Astrocyte of the cerebellum (primary cell): ENCODE measurements at regions not wholly inside any gene's neighbourhood (a gene's known extent, or its start where the extent isn't known, plus 50 kb on each side); places are given as distances from the start of the nearest gene placed in this dataset.
A peak's percentile ranks its signal among the peaks of the same experiment; 100 is the strongest.

Experiments used
- DNase-seq: peaks from one replicate; pipeline ENCODE4 v3.0.0-alpha.2; 2011; ENCODE audit warnings: low read depth
- H3K4me3 ChIP-seq: 2 replicates; pipeline ENCODE4 v1.5.1; 2011; ENCODE audit warnings: mild to moderate bottlenecking, low read depth, low read length, moderate library complexity
- in situ Hi-C: cut with HindIII; loops from 2 replicates; pipeline ENCODE4 v1.10.0; 2017; ENCODE audit warnings: low sequenced_read_pairs
- TF ChIP-seq, protein P1 (sequence below): IDR thresholded peaks from 2 replicates; pipeline ENCODE4 v1.5.1; 2012; ENCODE audit warnings: low read length, low read depth, moderate library complexity, mild to moderate bottlenecking; ENCODE audit errors: missing control alignments

DNA sequence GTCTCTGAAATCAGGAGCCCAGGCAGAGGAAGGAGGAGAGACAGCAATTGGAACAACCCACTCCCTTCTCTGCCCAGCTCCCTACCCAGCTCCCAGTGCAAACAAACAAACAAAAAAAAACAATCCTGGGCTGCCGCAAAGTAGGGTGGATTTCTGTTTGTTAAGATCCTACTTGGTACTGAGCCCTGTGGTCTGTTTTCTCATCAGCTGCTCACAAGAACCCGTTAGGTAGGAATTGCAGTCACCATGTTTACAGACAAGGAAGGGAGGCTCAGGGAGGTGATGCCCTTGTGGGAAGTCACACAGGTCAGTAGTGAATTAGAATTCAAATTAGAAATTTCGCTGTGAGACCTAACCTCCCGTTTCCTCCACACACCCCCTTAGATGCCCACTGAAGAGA is 128.8 kb upstream of the RAD23B start:
- TF ChIP-seq, protein P1, sequence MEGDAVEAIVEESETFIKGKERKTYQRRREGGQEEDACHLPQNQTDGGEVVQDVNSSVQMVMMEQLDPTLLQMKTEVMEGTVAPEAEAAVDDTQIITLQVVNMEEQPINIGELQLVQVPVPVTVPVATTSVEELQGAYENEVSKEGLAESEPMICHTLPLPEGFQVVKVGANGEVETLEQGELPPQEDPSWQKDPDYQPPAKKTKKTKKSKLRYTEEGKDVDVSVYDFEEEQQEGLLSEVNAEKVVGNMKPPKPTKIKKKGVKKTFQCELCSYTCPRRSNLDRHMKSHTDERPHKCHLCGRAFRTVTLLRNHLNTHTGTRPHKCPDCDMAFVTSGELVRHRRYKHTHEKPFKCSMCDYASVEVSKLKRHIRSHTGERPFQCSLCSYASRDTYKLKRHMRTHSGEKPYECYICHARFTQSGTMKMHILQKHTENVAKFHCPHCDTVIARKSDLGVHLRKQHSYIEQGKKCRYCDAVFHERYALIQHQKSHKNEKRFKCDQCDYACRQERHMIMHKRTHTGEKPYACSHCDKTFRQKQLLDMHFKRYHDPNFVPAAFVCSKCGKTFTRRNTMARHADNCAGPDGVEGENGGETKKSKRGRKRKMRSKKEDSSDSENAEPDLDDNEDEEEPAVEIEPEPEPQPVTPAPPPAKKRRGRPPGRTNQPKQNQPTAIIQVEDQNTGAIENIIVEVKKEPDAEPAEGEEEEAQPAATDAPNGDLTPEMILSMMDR = no peak
- in situ Hi-C loops = no loop called here
- no peak overlapping the region for H3K4me3 ChIP-seq
- DNase-seq = no peak

GRCh38 chr9:107154766-107155165 is 128.3 kb upstream of the RAD23B start:
- H3K4me3 ChIP-seq = no peak overlapping the region
- no peak for DNase-seq
- TF ChIP-seq, protein P1 = no peak
- in situ Hi-C loops = no loop called here

- in situ Hi-C loops = no loop called here
- H3K4me3 ChIP-seq = no peak overlapping the region
- TF ChIP-seq, protein P1 = no peak
- DNase-seq = no peak
Observed at GRCh38 chr9:107155244-107155817, 127.7 kb upstream of the RAD23B start.

DNA sequence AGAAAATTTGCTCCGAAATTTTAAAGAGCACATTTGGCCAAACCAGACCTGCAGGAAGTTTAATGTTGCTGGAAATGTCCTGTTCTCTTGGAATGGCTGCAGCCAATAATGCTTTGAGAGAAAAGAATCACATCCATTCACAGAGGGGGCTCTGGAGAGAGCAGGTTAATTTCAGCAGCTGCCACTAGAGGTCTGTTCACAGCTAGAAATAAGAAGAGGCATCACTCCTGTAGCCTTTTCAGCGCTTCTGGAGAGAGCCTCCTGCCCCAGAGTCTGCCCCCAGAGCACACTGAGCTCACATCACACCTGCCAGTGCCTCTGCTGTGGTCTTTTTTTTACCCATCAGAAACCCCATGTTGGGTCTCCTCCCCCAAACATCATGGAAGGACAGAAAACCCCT is 124.8 kb upstream of the RAD23B start:
- in situ Hi-C loops = no loop called here
- H3K4me3 ChIP-seq = no peak overlapping the region
- TF ChIP-seq, protein P1 = peak; percentile 61
- peak; percentile 6 for DNase-seq

GRCh38 chr9:107161338-107161737 is 121.7 kb upstream of the RAD23B start:
- TF ChIP-seq, protein P1 = no peak
- DNase-seq = no peak
- no peak overlapping the region for H3K4me3 ChIP-seq
- in situ Hi-C loops = no loop called here

DNA sequence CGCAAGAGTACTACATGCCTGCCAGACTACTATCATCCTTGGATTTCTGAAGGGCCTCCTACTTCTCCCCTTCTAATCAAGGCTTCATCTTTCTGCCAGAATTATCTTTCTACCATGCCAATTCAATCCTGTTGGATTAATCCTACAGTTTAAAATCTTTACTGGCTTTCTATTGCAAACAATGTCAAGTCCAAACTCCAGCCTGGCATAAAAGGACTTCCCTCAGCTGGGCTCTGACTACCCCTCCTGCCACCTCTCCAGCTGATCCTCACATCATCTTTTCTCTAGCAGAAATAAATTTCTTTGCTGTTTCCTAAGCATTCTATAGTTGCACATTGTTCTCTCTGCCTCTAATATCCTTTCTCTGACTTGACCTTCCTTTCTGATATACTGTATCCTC is 119.7 kb upstream of the RAD23B start:
- in situ Hi-C loops = no loop called here
- TF ChIP-seq, protein P1 = no peak
- DNase-seq = no peak
- no peak overlapping the region for H3K4me3 ChIP-seq
